ENCODE measurements at regions not wholly inside any gene's neighbourhood (a gene's known extent, or its start where the extent isn't known, plus 50 kb on each side); places are given as distances from the start of the nearest gene placed in this dataset.

DNA sequence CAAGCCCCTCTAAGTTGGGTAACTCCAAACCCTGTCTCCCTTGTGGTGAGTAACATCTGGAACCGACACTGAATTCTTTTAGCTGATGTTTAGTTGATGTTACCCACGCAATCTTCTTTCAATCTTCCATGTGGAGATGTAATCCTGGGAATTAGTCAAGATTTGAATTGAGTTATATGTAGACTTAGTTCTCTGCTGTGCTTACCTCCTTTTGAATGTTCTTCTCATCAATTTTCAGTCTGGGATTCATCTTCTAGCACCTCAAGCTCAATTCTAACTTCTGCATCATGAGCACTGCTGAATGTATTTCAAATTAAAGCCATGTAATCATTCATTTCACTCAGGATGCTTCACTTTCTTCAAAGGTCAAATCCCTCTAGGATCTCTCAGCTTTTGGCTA lies 270.6 kb downstream of the FAM170A start:
- TF ChIP-seq POLR2A (IDR thresholded peaks at IDR 0.05): no peak
- TF ChIP-seq, protein P1, sequence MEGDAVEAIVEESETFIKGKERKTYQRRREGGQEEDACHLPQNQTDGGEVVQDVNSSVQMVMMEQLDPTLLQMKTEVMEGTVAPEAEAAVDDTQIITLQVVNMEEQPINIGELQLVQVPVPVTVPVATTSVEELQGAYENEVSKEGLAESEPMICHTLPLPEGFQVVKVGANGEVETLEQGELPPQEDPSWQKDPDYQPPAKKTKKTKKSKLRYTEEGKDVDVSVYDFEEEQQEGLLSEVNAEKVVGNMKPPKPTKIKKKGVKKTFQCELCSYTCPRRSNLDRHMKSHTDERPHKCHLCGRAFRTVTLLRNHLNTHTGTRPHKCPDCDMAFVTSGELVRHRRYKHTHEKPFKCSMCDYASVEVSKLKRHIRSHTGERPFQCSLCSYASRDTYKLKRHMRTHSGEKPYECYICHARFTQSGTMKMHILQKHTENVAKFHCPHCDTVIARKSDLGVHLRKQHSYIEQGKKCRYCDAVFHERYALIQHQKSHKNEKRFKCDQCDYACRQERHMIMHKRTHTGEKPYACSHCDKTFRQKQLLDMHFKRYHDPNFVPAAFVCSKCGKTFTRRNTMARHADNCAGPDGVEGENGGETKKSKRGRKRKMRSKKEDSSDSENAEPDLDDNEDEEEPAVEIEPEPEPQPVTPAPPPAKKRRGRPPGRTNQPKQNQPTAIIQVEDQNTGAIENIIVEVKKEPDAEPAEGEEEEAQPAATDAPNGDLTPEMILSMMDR (IDR thresholded peaks at IDR 0.05): no peak
